Mammary epithelial cell (primary cell): ENCODE measurements at regions not wholly inside any gene's neighbourhood (a gene's known extent, or its start where the extent isn't known, plus 50 kb on each side); places are given as distances from the start of the nearest gene placed in this dataset.

Experiments used
- CTCF ChIP-seq, 2 donors: IDR thresholded peaks in 1 of 2; conservative IDR thresholded peaks in 1 of 2; 2 replicates each; pipeline ENCODE4 v1.5.1; 2011 to 2012; ENCODE audit warnings: inconsistent platforms in 2 of 2, low read length in 2 of 2, mild to moderate bottlenecking in 2 of 2, control low read depth in 1 of 2, low read depth in 1 of 2; ENCODE audit not compliant: insufficient read depth in 1 of 2; ENCODE audit errors: extremely low read depth in 1 of 2
- EZH2 ChIP-seq: IDR thresholded peaks from 2 replicates; pipeline ENCODE4 v1.6.1; 2012; ENCODE audit warnings: low read length, inconsistent platforms, borderline replicate concordance

- no peak for TF ChIP-seq CTCF (conservative IDR thresholded peaks at IDR 0.05 in 1 of 2, IDR thresholded peaks at IDR 0.05 in 1 of 2; ENCODE audit: extremely low read depth in 1 of 2, insufficient read depth in 1 of 2, low read depth in 1 of 2, low read length in 2 of 2)
- no peak for TF ChIP-seq EZH2
Measured at GRCh38 chr4:41433361-41433760, 104.6 kb upstream of the LIMCH1 start.
